IMR-90 (cell line): ENCODE measurements at regions not wholly inside any gene's neighbourhood (a gene's known extent, or its start where the extent isn't known, plus 50 kb on each side); places are given as distances from the start of the nearest gene placed in this dataset.

Experiments used
- ATAC-seq: fragments of 200-7000 bp; cut with Tn5 transposase; 2 replicates; pipeline ENCODE4 v1.9.1; 2020; ENCODE audit warnings: low read depth, mild to moderate bottlenecking, moderate library complexity
- BruUV-seq: library from RNA; stranded (reverse); fragments of 400-500 nt; replicated peaks from 2 replicates; lab custom pipeline; 2021; lab: Mats Ljungman, UMichigan
- CTCF ChIA-PET: fragments of 300-600 bp; formaldehyde crosslinking; extraction: SDS; loops from one replicate; lab custom pipeline; 2021; ENCODE audit warnings: antibody characterized with exemption; lab: Yijun Ruan, JAX
- POLR2A ChIA-PET: fragments of 300-600 bp; sonication (Branson Sonifier 250); formaldehyde crosslinking; loops from one replicate; lab custom pipeline; 2022; ENCODE audit warnings: antibody characterized with exemption; ENCODE audit not compliant: unreplicated experiment; lab: Charles Lee
- DNase-seq: peaks from one replicate; pipeline ENCODE4 v3.0.0; 2013
- H2AFZ ChIP-seq: replicated peaks from 2 replicates; pipeline ENCODE3; 2013; ENCODE audit warnings: low read length, mild to moderate bottlenecking; ENCODE audit not compliant: poor library complexity
- H2AK5ac ChIP-seq: 2 replicates; pipeline ENCODE4 v1.6.1; 2013; ENCODE audit warnings: low read depth, low read length, inconsistent platforms
- H2AK9ac ChIP-seq: replicated peaks from 2 replicates; pipeline ENCODE3; 2013; ENCODE audit warnings: mild to moderate bottlenecking, low read depth, low read length, moderate library complexity; ENCODE audit not compliant: poor library complexity
- H2BK120ac ChIP-seq: 2 replicates; pipeline ENCODE4 v1.6.1; 2013; ENCODE audit warnings: low read depth, low read length, inconsistent platforms
- H2BK15ac ChIP-seq: 3 replicates; pipeline ENCODE4 v1.6.1; 2013; ENCODE audit warnings: low read depth, low read length, inconsistent platforms
- H2BK20ac ChIP-seq: 2 replicates; pipeline ENCODE4 v1.6.1; 2013; ENCODE audit warnings: low read depth, mild to moderate bottlenecking, inconsistent platforms, low read length, moderate library complexity
- H2BK5ac ChIP-seq: 2 replicates; pipeline ENCODE4 v1.6.1; 2013; ENCODE audit warnings: mild to moderate bottlenecking, low read depth, low read length, inconsistent platforms; ENCODE audit not compliant: poor library complexity, severe bottlenecking
- H3K14ac ChIP-seq: replicated peaks from 2 replicates; pipeline ENCODE4 v1.6.1; 2013; ENCODE audit warnings: low read depth, low read length, inconsistent platforms
- H3K18ac ChIP-seq: 2 replicates; pipeline ENCODE4 v1.6.1; 2013; ENCODE audit warnings: low read depth, low read length, control low read depth
- H3K23ac ChIP-seq: 2 replicates; pipeline ENCODE4 v1.6.1; 2013; ENCODE audit warnings: low read depth, low read length, inconsistent platforms
- H3K27ac ChIP-seq: 2 replicates; pipeline ENCODE4 v1.5.1; 2013; ENCODE audit warnings: mild to moderate bottlenecking, control low read depth, low read length; ENCODE audit not compliant: insufficient read depth
- H3K27me3 ChIP-seq: 2 replicates; pipeline ENCODE4 v1.6.1; 2013; ENCODE audit warnings: low read length; ENCODE audit not compliant: control insufficient read depth, insufficient read depth
- H3K36me3 ChIP-seq: 2 replicates; pipeline ENCODE4 v1.6.1; 2013; ENCODE audit warnings: low read length, mixed read lengths; ENCODE audit not compliant: control insufficient read depth, insufficient read depth
- H3K4ac ChIP-seq: 2 replicates; pipeline ENCODE4 v1.6.1; 2013; ENCODE audit warnings: low read depth, low read length, inconsistent platforms
- H3K4me1 ChIP-seq: 2 replicates; pipeline ENCODE4 v1.6.1; 2013; ENCODE audit warnings: low read length, mixed read lengths; ENCODE audit not compliant: control insufficient read depth, insufficient read depth
- H3K4me2 ChIP-seq: 2 replicates; pipeline ENCODE4 v1.6.1; 2013; ENCODE audit warnings: low read depth, mild to moderate bottlenecking, control low read depth, low read length, moderate library complexity
- H3K4me3 ChIP-seq: 2 replicates; pipeline ENCODE4 v1.5.1; 2013; ENCODE audit warnings: low read depth, mild to moderate bottlenecking, control low read depth, low read length, moderate library complexity; ENCODE audit not compliant: insufficient read depth
- H3K56ac ChIP-seq: 2 replicates; pipeline ENCODE4 v1.6.1; 2013; ENCODE audit warnings: low read length, inconsistent platforms; ENCODE audit not compliant: insufficient read depth; ENCODE audit errors: extremely low read depth
- H3K79me1 ChIP-seq, 2 experiments: 2 replicates each; pipeline ENCODE4 v1.6.1; 2013; ENCODE audit warnings: low read length in 2 of 2, inconsistent platforms in 1 of 2, low read depth in 1 of 2
- H3K9ac ChIP-seq: 2 replicates; pipeline ENCODE4 v1.6.1; 2013; ENCODE audit warnings: low read depth, low read length, control low read depth
- H3K9me1 ChIP-seq: 2 replicates; pipeline ENCODE4 v1.6.1; 2013; ENCODE audit warnings: low read length, inconsistent platforms; ENCODE audit not compliant: insufficient read depth
- H3K9me3 ChIP-seq: 2 replicates; pipeline ENCODE4 v1.6.1; 2013; ENCODE audit warnings: low read length; ENCODE audit not compliant: control insufficient read depth, insufficient read depth
- H4K20me1 ChIP-seq: 2 replicates; pipeline ENCODE4 v1.6.1; 2013; ENCODE audit warnings: low read length, inconsistent platforms; ENCODE audit not compliant: insufficient read depth
- H4K5ac ChIP-seq: 2 replicates; pipeline ENCODE4 v1.6.1; 2013; ENCODE audit warnings: mild to moderate bottlenecking, low read depth, low read length, control low read depth
- H4K8ac ChIP-seq, 2 experiments: 2 replicates each; pipeline ENCODE4 v1.6.1; 2013; ENCODE audit warnings: low read depth in 2 of 2, low read length in 2 of 2, control low read depth in 1 of 2, inconsistent platforms in 1 of 2
- H4K91ac ChIP-seq: 2 replicates; pipeline ENCODE4 v1.6.1; 2013; ENCODE audit warnings: low read depth, low read length, inconsistent platforms; ENCODE audit not compliant: insufficient read depth
- FOS ChIP-seq: fragments of 150-350 bp; IDR thresholded peaks from 2 replicates; pipeline ENCODE4 v1.6.1; 2016; ENCODE audit warnings: low read depth, low read length
- SMC3 ChIP-seq: fragments of 150-350 bp; IDR thresholded peaks from 2 replicates; pipeline ENCODE4 v1.6.1; 2016; ENCODE audit warnings: low read depth, mild to moderate bottlenecking, antibody characterized with exemption, low read length, moderate library complexity
- dilution Hi-C: fragments of 300-500 bp; cut with HindIII; formaldehyde crosslinking; loops from one replicate; pipeline ENCODE4 v1.14.3; 2018; ENCODE audit warnings: low sequenced_read_pairs; ENCODE audit not compliant: unreplicated experiment
- in situ Hi-C: fragments of 300-500 bp; cut with MboI; formaldehyde crosslinking; loops from 3 replicates; pipeline ENCODE4 v1.14.3; 2019; ENCODE audit warnings: low sequenced_read_pairs, inconsistent platforms, mixed read lengths
- intact Hi-C: fragments of 100-400 bp; cut with micrococcal nuclease; formaldehyde crosslinking; loops from 2 replicates; pipeline ENCODE4 v1.10.0; 2022

GRCh38 chr1:30814292-30814691 lies 56.7 kb upstream of the LAPTM5 start:
- Histone ChIP-seq H3K4me1 (peaks cover 23% of the 10 kb centered on the region), H2AFZ (no peak overlapping the region), H3K23ac (0 out of 2 replicates have a peak overlapping the region, but pooled peaks have one; percentile 23), H2BK120ac (peak overlapping the region; percentile 98), H3K27me3 (no peaks in the 10 kb centered on the region), H3K36me3 (no peaks in the 10 kb centered on the region), H3K9me1 (peaks cover 45% of the 10 kb centered on the region), H3K27ac (no peak overlapping the region), H3K9me3 (no peaks in the 10 kb centered on the region), H4K8ac (0 out of 4 replicates have a peak overlapping the region, but pooled peaks of 1 of the 2 experiments have one; percentile 3), H3K9ac (no peak overlapping the region), H2BK5ac (no peak overlapping the region), H4K91ac (peak overlapping the region; percentile 40; the same call in 1 of the 2 replicates), H4K20me1 (no peaks in the 10 kb centered on the region; the same call in 1 of the 2 replicates), H3K4ac (peak overlapping the region; percentile 57), H3K79me1 (peaks cover 0 to 8% of the 10 kb centered on the region in 2 experiments; a peak in 1 of 4 replicates), H3K4me2 (no peak overlapping the region), H2AK5ac (peak overlapping the region; percentile 83; the same call in 1 of the 2 replicates), H3K18ac (no peak overlapping the region), H3K56ac (no peak overlapping the region), H4K5ac (no peak overlapping the region), H2BK20ac (peak overlapping the region; percentile 9), H3K4me3 (no peak overlapping the region), H2BK15ac (peak overlapping the region; percentile 88; the same call in 2 of the 3 replicates), H2AK9ac (peak overlapping the region; percentile 49), H3K14ac (no peak overlapping the region)
- dilution Hi-C loops: loop anchor here (25.0 kb wide), 1 partner anchor 98 kb away; the partner anchor contains the start of gene SDC3
- POLR2A ChIA-PET: no interaction called here
- DNase-seq (no peak), ATAC-seq (no peak)
- in situ Hi-C loops: no loop called here
- intact Hi-C loops: no loop called here
- BruUV-seq: no TSS peak
- CTCF ChIA-PET: no interaction called here
- no peak for TF ChIP-seq SMC3
- TF ChIP-seq FOS: no peak
